ENCODE measurements at regions not wholly inside any gene's neighbourhood (a gene's known extent, or its start where the extent isn't known, plus 50 kb on each side); places are given as distances from the start of the nearest gene placed in this dataset.

GRCh38 chr10:10517866-10518265 is 499.8 kb upstream of the CELF2 start:
- no peak for DNase-seq

- DNase-seq: no peak
Observed at GRCh38 chr10:10519674-10520073, 498.0 kb upstream of the CELF2 start.

- DNase-seq: no peak
Observed at GRCh38 chr10:10520491-10521385, 496.9 kb upstream of the CELF2 start.

- no peak for DNase-seq
Observed at GRCh38 chr10:10526846-10527245, 490.8 kb upstream of the CELF2 start.

- DNase-seq: no peak
Observed at GRCh38 chr10:10527861-10528562, 489.7 kb upstream of the CELF2 start.

GRCh38 chr10:10528563-10528910 is 489.1 kb upstream of the CELF2 start:
- DNase-seq: no peak

- no peak for DNase-seq
Observed at GRCh38 chr10:10530313-10530712, 487.4 kb upstream of the CELF2 start.

GRCh38 chr10:10532236-10532635 is 485.4 kb upstream of the CELF2 start:
- no peak for DNase-seq

GRCh38 chr10:10532826-10533225 is 484.8 kb upstream of the CELF2 start:
- DNase-seq: no peak

- DNase-seq: no peak
Observed at GRCh38 chr10:10533437-10533836, 484.2 kb upstream of the CELF2 start.

- no peak for DNase-seq
Observed at GRCh38 chr10:10538326-10538725, 479.3 kb upstream of the CELF2 start.

- no peak for DNase-seq
Observed at GRCh38 chr10:10540398-10540797, 477.3 kb upstream of the CELF2 start.

- no peak for DNase-seq
Observed at GRCh38 chr10:10542477-10542876, 475.2 kb upstream of the CELF2 start.

GRCh38 chr10:10544890-10545289 is 472.8 kb upstream of the CELF2 start:
- no peak for DNase-seq

- DNase-seq: no peak
Observed at GRCh38 chr10:10545771-10546170, 471.9 kb upstream of the CELF2 start.

- DNase-seq: no peak
Observed at GRCh38 chr10:10551596-10552301, 465.9 kb upstream of the CELF2 start.

- DNase-seq: no peak
Observed at GRCh38 chr10:10552948-10553347, 464.7 kb upstream of the CELF2 start.

- no peak for DNase-seq
Observed at GRCh38 chr10:10564081-10564794, 453.4 kb upstream of the CELF2 start.

- DNase-seq: no peak
Observed at GRCh38 chr10:10576937-10577336, 440.7 kb upstream of the CELF2 start.

GRCh38 chr10:10579709-10580108 is 438.0 kb upstream of the CELF2 start:
- no peak for DNase-seq

- no peak for DNase-seq
Observed at GRCh38 chr10:10584161-10584560, 433.5 kb upstream of the CELF2 start.

GRCh38 chr10:10587744-10588393 is 429.8 kb upstream of the CELF2 start:
- no peak for DNase-seq

All from CD4-positive, alpha-beta T cell treated with Interleukin-4 for 4 hours (primary cell).